ENCODE measurements at regions not wholly inside any gene's neighbourhood (a gene's known extent, or its start where the extent isn't known, plus 50 kb on each side); places are given as distances from the start of the nearest gene placed in this dataset.

- intact Hi-C loops (cut with micrococcal nuclease): no loop called here
- FAIRE-seq (no peak), DNase-seq (ENCODE audit: low read depth, low spot score) (no peak)
- Histone ChIP-seq H3K27me3 (ENCODE audit: control insufficient read depth in 2 of 2, insufficient read depth in 2 of 2, low read length in 2 of 2) (no peaks in the 10 kb centered on the region), H3K36me3 (ENCODE audit: control insufficient read depth in 2 of 2, extremely low read depth in 1 of 2, insufficient read depth in 2 of 2, low read length in 2 of 2) (no peaks in the 10 kb centered on the region), H3K4me1 (ENCODE audit: control insufficient read depth, extremely low read depth, insufficient read depth, low read length) (no peaks in the 10 kb centered on the region), H3K79me2 (ENCODE audit: control insufficient read depth, insufficient read depth, low read length) (no peaks in the 10 kb centered on the region), H3K9me3 (replicated peaks; ENCODE audit: control insufficient read depth, insufficient read depth, low read length) (no peaks in the 10 kb centered on the region), H3K27ac (ENCODE audit: insufficient read depth, low read depth, low read length) (no peak overlapping the region), H2AFZ (ENCODE audit: low read depth, low read length) (peak overlapping the region; percentile 44), H3K4me3 (replicated peaks in 1 of 3; ENCODE audit: insufficient read depth in 1 of 3, low read depth in 1 of 3, low read length in 3 of 3) (no peak overlapping the region), H3K9me1 (replicated peaks; ENCODE audit: control insufficient read depth, extremely low read depth, insufficient read depth, low read length) (no peaks in the 10 kb centered on the region), H4K20me1 (replicated peaks; ENCODE audit: control insufficient read depth, extremely low read depth, insufficient read depth, low read length) (no peaks in the 10 kb centered on the region), H3K4me2 (ENCODE audit: insufficient read depth, low read length) (no peak overlapping the region), H3K9ac (replicated peaks; ENCODE audit: extremely low read depth, insufficient read depth, low read length) (no peak overlapping the region)
- dilution Hi-C loops (cut with MboI; ENCODE audit: extremely low pct_ligation_motif_present, low sequenced_read_pairs): no loop called here
- POLR2A ChIA-PET: no interaction called here
- BruUV-seq (replicated peaks): TSS peak; percentile 25
- no peak for TF ChIP-seq FOS (IDR thresholded peaks at IDR 0.05; ENCODE audit: borderline replicate concordance, insufficient read depth, low read length)
- no peak for TF ChIP-seq GATA2 (IDR thresholded peaks at IDR 0.05; ENCODE audit: insufficient read depth, insufficient read length, low read depth, low read length)
- TF ChIP-seq MAX (IDR thresholded peaks at IDR 0.05; ENCODE audit: insufficient read depth, insufficient read length): no peak
- TF ChIP-seq POLR2A (IDR thresholded peaks at IDR 0.05; ENCODE audit: low read depth, low read length): no peak
- no peak for TF ChIP-seq MYC (IDR thresholded peaks at IDR 0.05; ENCODE audit: low read depth, low read length)
- TF ChIP-seq CTCF (IDR thresholded peaks at IDR 0.05; ENCODE audit: extremely low read depth in 1 of 2, insufficient read depth in 1 of 2, low read depth in 1 of 2, low read length in 2 of 2): no peak
- TF ChIP-seq POLR2AphosphoS5 (IDR thresholded peaks at IDR 0.05; ENCODE audit: insufficient read depth, low read depth, low read length): no peak
- TF ChIP-seq EZH2 (IDR thresholded peaks at IDR 0.05; ENCODE audit: borderline replicate concordance, low read depth, low read length, severe bottlenecking): no peak
- TF ChIP-seq JUN (IDR thresholded peaks at IDR 0.05; ENCODE audit: borderline replicate concordance, insufficient read depth, insufficient read length, low read depth): no peak
- CTCF ChIA-PET: interaction anchor here (1.0 kb wide), 1 partner anchor 284 kb away, joined by 3 read pairs; no protein-coding TSS in a partner anchor
Observed at GRCh38 chr3:127034990-127035652, 52.2 kb downstream of the PLXNA1 start.
